Mammary epithelial cell (primary cell): ENCODE measurements at regions not wholly inside any gene's neighbourhood (a gene's known extent, or its start where the extent isn't known, plus 50 kb on each side); places are given as distances from the start of the nearest gene placed in this dataset.

Experiments used
- CTCF ChIP-seq, 2 donors: IDR thresholded peaks in 1 of 2; conservative IDR thresholded peaks in 1 of 2; 2 replicates each; pipeline ENCODE4 v1.5.1; 2011 to 2012; ENCODE audit warnings: inconsistent platforms in 2 of 2, low read length in 2 of 2, mild to moderate bottlenecking in 2 of 2, control low read depth in 1 of 2, low read depth in 1 of 2; ENCODE audit not compliant: insufficient read depth in 1 of 2; ENCODE audit errors: extremely low read depth in 1 of 2
- EZH2 ChIP-seq: IDR thresholded peaks from 2 replicates; pipeline ENCODE4 v1.6.1; 2012; ENCODE audit warnings: low read length, inconsistent platforms, borderline replicate concordance

- TF ChIP-seq CTCF (conservative IDR thresholded peaks at IDR 0.05 in 1 of 2, IDR thresholded peaks at IDR 0.05 in 1 of 2; ENCODE audit: extremely low read depth in 1 of 2, insufficient read depth in 1 of 2, low read depth in 1 of 2, low read length in 2 of 2) (no peak), EZH2 (no peak)
Observed at GRCh38 chr3:30225021-30225420, 381.4 kb upstream of the TGFBR2 start.
